ENCODE measurements at regions not wholly inside any gene's neighbourhood (a gene's known extent, or its start where the extent isn't known, plus 50 kb on each side); places are given as distances from the start of the nearest gene placed in this dataset.

- no peak overlapping the region for H3K4me2 ChIP-seq
- TF ChIP-seq CBX8 (IDR thresholded peaks at IDR 0.05) (no peak), FOXS1 (CRISPR knock-in tag; IDR thresholded peaks at IDR 0.05) (no peak), NFE2L2 (conservative IDR thresholded peaks at IDR 0.05; ENCODE audit: low read length) (no peak), TFCP2L1 (CRISPR knock-in tag; IDR thresholded peaks at IDR 0.05) (no peak), RNF2 (IDR thresholded peaks at IDR 0.05; ENCODE audit: borderline replicate concordance, low read depth) (no peak), KDM1A (IDR thresholded peaks at IDR 0.05; ENCODE audit: low read depth) (no peak), HOXB13 (CRISPR knock-in tag; IDR thresholded peaks at IDR 0.05; ENCODE audit: low read depth) (no peak), ZFP36 (IDR thresholded peaks at IDR 0.05; ENCODE audit: borderline replicate concordance, partially characterized antibody) (no peak), GATA3 (IDR thresholded peaks at IDR 0.05; ENCODE audit: borderline replicate concordance) (no peak), REST (IDR thresholded peaks at IDR 0.05) (no peak), MAZ (IDR thresholded peaks at IDR 0.05; ENCODE audit: borderline replicate concordance, low read depth, low read length) (no peak), E2F6 (IDR thresholded peaks at IDR 0.05; ENCODE audit: borderline replicate concordance, low read depth) (no peak), HDAC2 (IDR thresholded peaks at IDR 0.05) (no peak), SREBF2 (IDR thresholded peaks at IDR 0.05) (no peak), HEYL (CRISPR knock-in tag; IDR thresholded peaks at IDR 0.05) (no peak), BHLHE40 (IDR thresholded peaks at IDR 0.05; ENCODE audit: low read depth, low read length) (no peak), FOSL2 (IDR thresholded peaks at IDR 0.05) (no peak), FOSL2 (CRISPR knock-in tag; IDR thresholded peaks at IDR 0.05) (no peak), RFX5 (IDR thresholded peaks at IDR 0.05) (no peak)
- CTCF ChIA-PET = interaction anchor here (1.2 kb wide), 1 partner anchor 10 kb away, joined by 4 read pairs; no protein-coding TSS in a partner anchor
- no peaks in the 10 kb centered on the region for H3K9me3 ChIP-seq
- WGBS (ENCODE audit: missing lambda C conversion rate) = 80% methylated on average over 10 of the region's 10 CpGs
- POLR2A ChIA-PET = no interaction called here
- no peak for FAIRE-seq
- no peak overlapping the region for H3K4me3 ChIP-seq
- no peak overlapping the region for H3K27ac ChIP-seq
- DNase-seq (ENCODE audit: low read depth in 1 of 2, low spot score in 1 of 2) = no peak
- no peaks in the 10 kb centered on the region for H3K4me1 ChIP-seq
- ATAC-seq = no peak
These were observed 140.3 kb downstream of the RASEF start for GRCh38 chr9:82922686-82923085.

- TF ChIP-seq RNF2 (IDR thresholded peaks at IDR 0.05; ENCODE audit: borderline replicate concordance, low read depth) (no peak), POLR2A (IDR thresholded peaks at IDR 0.05; ENCODE audit: low read length) (no peak), SREBF2 (IDR thresholded peaks at IDR 0.05) (no peak), JUN (IDR thresholded peaks at IDR 0.05) (no peak), ZC3H11A (IDR thresholded peaks at IDR 0.05) (no peak), HMGXB4 (CRISPR knock-in tag; IDR thresholded peaks at IDR 0.05; ENCODE audit: borderline replicate concordance) (no peak), RFX5 (IDR thresholded peaks at IDR 0.05) (no peak), TFCP2L1 (CRISPR knock-in tag; IDR thresholded peaks at IDR 0.05) (no peak), MYC (IDR thresholded peaks at IDR 0.05; ENCODE audit: borderline replicate concordance, low read length) (no peak), REST (IDR thresholded peaks at IDR 0.05) (no peak), CHD2 (IDR thresholded peaks at IDR 0.05; ENCODE audit: low read length, partially characterized antibody) (no peak), MAX (IDR thresholded peaks at IDR 0.05) (no peak)
- H3K27ac ChIP-seq = no peak overlapping the region
- CTCF ChIA-PET = no interaction called here
- H3K4me1 ChIP-seq = no peaks in the 10 kb centered on the region
- no peak for FAIRE-seq
- no peak for DNase-seq (ENCODE audit: low read depth in 1 of 2, low spot score in 1 of 2)
- H3K4me3 ChIP-seq = no peak overlapping the region
- POLR2A ChIA-PET = interaction anchor here (0.5 kb wide), 1 partner anchor 1256 kb away, joined by 4 read pairs; no protein-coding TSS in a partner anchor
- H3K4me2 ChIP-seq = no peak overlapping the region
- WGBS (ENCODE audit: missing lambda C conversion rate) = 70% methylated on average over 13 of the region's 13 CpGs
- ATAC-seq = no peak
- H3K9me3 ChIP-seq = no peaks in the 10 kb centered on the region
These were observed 139.6 kb downstream of the RASEF start for GRCh38 chr9:82923092-82923911.

All from A549 (cell line).